Tongue (tissue), 1 donor: ENCODE measurements at regions not wholly inside any gene's neighbourhood (a gene's known extent, or its start where the extent isn't known, plus 50 kb on each side); places are given as distances from the start of the nearest gene placed in this dataset.

Source experiments
- DNase-seq: peaks from one replicate; pipeline ENCODE4 v3.0.0-alpha.2; 2015

DNA sequence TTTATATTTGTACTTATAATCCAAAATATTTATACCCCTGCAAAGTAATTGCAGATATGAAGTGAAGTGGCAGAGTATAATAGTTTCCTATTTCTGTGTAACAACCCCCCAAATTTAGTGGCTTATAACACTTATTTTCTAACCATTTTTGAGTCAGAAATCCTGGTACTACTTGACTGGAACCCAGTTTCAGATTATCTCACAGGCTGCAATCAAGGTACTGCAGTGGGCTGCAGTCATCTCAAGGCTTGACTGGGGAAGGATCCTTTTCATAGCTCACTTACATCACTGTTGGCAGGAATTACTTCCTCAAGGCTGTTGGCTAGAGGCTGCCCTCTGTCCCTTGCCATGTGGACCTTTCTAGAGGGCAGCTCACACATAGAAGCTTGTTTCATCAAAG is 558.2 kb upstream of the PKDCC start:
- no peak for DNase-seq

DNA sequence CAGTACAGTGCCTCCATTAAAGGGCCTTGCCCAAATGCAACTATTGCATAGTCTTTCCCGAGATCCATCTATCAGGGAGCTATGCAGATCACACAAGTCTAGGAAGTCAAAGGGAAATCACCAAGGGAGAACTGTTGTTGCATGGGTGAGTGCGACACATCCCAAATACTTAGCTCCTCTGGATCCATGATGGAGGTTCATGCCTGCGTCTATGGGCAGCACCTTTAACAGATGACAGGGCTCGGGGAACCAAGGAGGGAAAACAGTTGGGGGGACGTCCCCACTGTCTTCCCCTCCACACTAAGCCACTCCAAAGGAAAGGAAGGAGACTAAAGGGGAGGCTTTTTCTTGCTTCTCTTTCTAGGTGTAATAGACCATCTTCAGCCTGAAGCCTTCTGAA is 552.8 kb upstream of the PKDCC start:
- DNase-seq = no peak

DNA sequence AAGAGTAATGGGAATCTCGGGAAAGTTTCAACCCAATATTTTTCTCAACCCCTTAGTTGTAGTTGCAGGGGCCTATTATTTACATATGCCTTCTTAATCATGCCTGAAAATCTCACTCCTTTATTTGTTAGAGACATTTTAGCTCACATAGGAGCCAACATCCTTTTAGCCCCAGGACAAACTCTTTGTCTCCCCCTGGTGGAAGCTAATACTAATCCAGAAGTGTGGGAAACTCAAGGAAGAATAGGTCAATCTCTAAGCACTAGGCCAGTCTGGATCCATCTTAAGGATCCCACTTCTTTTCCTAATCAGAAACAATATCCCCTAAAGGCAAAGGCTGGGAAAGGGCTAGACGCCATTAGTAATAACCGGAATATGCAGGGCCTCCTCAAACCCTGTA is 550.9 kb upstream of the PKDCC start:
- no peak for DNase-seq

DNA sequence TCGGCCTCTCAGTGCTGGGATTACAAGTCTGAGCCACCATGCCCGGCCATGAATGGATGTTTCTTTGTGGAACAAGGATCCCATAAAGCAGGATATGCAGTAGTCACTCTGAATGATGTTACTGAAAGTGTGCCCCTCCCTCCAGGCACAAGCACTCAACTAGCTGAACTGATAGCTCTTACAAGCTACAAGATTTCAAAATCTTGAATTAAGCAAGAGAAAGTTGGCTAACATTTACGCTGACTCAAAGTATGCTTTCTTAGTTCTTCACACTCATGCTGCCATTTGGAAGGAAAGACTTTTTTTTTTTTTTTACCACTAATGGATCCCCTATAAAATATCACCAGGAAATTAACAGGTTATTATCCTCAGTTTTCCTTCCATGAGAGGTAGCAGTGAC is 549.0 kb upstream of the PKDCC start:
- no peak for DNase-seq

DNA sequence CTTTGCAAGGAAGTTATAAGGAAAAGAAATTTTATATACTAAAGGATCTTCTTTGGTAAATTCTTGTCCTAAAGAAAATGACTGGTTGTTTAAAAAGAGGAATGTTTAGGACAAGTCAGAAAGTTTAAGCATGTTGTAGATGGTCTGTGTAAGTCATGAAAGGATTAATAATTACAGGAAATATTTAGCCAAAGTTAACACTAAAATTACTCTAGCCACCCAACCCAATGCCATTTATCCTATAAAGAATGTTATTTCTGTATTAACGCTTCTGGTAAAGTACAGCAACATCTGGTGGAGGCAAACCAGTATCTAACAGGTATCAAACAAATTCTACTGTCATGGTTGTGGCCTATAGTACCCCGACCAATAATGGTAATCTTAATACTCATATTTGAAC is 546.9 kb upstream of the PKDCC start:
- no peak for DNase-seq

- no peak for DNase-seq
Measured at GRCh38 chr2:41502752-41503151, 545.1 kb upstream of the PKDCC start.

DNA sequence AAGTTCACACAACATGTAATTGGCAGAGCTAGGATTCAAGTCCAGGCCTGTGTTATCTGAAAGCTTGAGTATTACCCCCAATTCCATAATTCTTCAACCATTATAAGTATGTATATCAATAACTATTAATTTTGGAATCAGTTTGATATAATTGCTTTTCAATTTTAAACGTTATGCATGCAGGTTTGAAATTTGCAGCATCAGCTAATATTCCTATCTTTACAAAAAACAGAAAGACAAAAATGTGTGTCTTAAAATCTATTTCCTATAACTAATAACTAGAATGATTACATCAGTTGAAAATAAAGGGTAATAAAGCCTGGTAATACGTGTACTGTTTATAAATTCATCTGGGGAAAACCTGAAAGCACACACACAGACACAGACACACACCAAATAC is 543.3 kb upstream of the PKDCC start:
- DNase-seq = no peak

GRCh38 chr2:41510108-41510507 is 537.7 kb upstream of the PKDCC start:
- no peak for DNase-seq

DNA sequence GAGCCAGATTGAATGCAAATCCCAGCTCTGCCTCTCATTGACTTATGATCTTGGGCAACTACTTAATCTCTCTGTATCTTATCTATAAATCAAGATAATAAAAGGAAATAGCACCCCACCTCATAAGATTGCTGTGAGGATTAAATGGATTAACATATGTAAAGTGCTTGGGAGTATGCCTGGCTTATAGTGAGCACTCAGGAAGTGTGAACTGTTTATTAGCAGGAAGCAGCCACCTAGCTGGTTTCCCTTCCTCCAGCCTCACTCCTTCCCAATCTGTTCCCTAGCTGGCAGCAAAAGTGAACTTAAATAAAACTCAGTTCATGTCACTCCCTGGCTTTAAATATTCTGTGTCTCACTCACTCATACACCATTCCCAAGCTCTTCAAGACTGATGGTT is 526.6 kb upstream of the PKDCC start:
- DNase-seq = no peak

DNA sequence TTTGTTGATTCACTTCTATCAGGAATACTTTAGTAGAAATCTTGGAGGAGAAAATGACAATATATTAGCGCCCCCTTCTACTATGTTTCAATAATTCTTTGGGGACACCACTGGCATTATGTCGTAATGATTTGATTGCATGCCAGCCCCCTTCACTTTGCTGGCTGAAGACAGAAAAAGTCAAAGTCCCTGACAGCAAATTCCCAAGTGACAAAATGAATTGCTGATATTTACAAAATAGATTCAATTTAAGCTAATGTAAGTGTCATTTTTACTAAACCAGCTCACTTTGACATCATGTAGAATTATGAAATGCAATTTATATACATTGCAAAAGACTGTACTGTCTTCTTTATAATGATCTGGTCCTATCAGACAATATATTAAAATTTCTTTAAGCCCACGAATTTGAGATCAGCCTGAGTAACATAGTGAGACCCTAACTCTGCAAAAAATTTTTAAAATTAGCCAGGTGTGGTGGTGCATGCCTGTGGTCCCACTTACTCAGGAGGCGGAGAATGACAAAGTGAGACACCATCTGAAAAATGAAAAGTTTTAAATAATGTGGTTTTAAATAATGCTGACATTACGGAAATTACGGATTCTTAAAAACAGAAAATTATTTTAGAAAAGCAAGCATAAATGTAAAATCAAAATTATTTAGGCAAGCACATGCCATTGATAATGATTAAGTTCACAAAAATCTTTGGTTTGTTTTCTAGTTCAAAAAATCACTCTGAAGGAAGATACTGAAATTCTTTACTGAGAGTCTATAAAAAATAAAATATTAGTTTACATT is 520.1 kb upstream of the PKDCC start:
- DNase-seq = no peak

- no peak for DNase-seq
Measured at GRCh38 chr2:41535575-41535974, 512.2 kb upstream of the PKDCC start.

DNA sequence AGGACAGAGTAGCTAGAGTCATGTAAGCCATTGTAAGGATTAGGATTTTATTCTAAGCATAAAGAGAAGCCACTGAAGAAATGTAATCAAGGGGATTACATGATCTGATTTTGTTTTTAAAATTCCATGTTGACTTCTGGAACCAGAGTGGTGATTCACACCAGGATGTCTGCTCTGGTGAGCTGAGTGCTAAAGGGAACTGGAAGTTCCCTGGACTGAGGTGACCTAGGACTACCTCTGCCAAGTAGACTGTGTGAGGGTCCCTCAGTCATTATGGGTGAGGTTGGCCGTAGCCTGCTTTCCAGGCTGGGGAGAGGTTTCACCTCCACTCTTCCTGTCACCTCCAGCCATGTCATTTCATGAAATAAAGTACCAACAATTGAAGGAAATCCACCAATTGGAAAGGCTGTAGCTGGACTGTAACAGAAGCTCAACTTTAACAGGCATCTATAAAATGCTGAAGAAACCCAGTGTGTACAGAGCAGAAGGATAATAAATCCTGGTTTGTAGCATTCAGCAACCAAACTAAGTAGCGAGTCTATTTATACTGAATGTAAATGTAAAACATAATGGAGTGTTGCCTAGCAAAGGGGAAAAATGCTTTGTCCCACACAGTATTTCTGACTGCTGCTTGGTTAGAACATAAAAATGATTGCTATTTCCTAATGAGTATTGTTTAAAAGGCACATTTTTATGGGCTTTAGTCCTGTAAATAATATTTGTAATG is 507.4 kb upstream of the PKDCC start:
- no peak for DNase-seq

DNA sequence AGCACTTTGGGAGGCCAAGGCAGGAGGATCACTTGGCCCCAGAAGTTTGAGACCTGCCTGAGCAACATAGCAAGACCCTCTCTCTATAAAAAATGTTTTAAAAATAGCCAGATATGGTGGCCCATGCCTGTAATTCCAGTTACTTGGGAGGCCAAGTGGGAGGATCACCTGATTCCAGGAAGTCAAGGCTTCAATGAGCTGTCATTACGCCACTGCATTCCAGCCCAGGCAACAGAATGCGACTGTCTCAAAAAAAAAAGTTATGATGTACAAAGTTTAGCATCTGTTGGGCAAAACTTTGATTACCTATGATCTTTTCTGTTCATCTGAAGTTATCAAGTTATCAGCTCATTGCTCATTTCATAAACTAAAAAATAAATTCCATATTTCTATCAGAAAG is 504.1 kb upstream of the PKDCC start:
- no peak for DNase-seq

DNA sequence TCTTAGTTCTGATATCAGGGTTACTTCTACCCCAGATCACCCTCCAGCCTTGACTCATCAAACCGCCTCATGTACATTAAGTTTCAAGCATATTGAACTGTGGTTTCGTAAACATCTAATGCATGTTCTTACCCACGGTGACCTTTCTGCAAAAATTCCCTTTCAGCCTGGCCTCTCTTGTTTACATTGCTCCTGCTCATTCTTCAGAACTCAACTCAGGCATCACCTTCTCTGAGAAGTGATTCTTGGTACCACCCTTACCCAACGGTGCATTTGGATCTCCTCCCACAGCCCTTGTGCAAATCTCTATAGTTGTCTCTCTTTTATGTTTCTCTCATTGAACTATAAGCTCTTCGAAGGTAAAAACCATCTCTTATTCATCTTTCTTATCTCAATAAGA is 503.1 kb upstream of the PKDCC start:
- DNase-seq = no peak

GRCh38 chr2:41546031-41546430 is 501.8 kb upstream of the PKDCC start:
- DNase-seq = no peak

DNA sequence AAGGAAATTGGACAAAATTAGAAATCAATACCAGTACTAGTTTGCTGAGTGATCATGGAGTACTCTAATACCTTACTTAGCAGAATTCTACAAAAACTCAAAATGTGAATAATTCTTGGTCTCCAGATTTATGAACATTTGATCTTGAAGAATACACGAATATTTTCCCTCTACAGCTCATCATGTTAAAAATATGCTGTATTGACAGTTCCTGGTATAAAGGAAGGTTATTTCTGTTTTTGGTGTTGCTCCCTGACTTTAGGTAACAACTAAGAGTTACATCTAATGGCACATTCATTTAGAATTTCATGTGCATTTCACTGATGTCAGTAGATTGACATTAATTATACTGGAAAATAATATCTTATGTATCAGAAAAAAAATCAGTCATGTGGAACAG is 479.2 kb upstream of the PKDCC start:
- DNase-seq = no peak

DNA sequence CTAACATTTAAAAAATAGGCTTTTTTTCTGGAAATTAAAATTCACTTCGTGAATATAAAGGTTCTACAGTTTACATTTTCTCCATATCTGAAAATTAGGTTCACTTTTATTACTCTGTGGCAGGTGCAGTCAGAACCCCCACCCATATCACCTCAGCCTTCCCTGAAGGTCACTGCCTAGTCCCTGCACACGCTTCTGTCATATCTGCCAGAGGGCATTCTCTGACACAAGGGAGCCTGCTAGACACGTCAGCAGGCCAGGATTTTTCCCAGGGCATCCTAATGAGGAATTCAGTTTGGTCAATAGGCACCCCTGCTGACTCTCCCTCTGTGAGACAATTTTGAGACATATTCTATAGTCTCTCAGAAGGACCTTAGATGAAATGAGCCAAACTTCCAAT is 475.7 kb upstream of the PKDCC start:
- DNase-seq = no peak

GRCh38 chr2:41576423-41576822 is 471.4 kb upstream of the PKDCC start:
- DNase-seq = no peak

DNA sequence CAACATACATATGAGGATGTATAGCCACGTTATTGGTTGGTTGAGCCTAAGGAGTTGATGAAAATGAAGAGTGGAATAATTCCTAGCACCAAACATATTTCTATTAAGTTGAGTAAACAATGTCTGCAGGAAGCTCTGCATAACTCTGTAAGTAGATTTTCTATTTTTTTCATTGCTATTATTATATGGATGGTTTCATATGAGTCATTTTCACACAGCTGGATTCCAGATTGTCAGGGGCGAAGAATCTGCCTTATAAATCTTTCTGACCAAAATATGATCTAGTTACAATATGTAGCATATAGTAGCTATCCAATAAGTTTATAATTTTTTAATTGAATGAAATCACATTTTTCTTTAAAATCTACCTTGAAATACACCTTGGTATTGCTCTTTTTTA is 468.0 kb upstream of the PKDCC start:
- peak; percentile 15 for DNase-seq

DNA sequence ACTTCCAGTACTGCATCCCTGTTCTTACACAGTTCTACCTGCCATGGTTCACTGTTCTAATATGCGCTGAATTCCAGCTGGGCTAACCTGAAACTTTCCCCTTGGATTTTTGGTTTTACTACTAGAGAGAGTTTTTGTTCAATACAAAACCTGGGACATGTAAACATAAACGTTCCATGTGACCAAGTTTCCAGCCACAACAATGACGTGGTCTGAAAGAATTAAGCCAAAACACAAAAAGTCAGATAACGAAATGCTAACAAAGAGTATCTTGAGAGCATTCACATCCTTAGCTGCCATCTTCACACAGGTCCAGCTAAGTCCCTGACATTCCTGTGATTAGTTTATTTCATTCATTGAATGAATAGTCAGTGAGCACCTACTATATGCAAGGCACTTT is 467.0 kb upstream of the PKDCC start:
- no peak for DNase-seq

DNA sequence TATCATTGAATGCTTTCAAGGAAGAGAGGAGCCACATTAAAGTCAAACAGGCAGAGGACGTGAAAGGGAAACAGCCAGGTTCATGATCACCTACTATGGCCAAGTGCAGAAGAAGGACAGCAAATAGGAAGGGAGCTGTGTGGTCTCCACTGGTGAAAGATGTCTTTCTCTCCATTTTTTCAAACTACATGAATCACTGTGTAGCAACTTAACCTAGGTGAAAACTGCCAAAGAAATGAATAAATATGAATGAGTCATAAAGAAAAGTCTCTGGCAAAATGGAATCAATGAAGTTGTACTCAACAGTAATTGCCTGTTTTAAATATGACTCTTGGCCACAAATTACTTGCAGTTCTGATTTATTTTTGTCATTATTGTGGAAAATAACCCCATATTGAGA is 452.6 kb upstream of the PKDCC start:
- DNase-seq = no peak

DNA sequence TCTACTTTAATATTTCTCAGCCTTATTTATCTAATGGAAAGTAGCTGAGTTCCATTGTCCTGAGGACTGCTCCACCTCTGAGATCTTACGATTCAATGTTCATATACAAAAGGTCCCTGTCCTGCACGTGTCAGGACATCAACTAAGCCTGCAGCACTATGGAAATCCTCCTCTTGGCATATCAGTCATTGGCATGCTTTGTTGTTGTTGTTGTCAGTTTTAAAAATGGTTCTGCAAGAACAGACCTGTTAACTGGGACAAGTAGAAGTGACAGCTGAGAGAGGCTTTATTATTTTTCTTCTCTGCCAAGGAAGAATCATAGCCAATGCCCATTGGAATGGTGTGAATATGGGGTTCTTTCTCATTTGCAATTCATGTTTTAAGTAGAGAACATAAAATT is 450.1 kb upstream of the PKDCC start:
- no peak for DNase-seq

GRCh38 chr2:41598161-41598894 is 449.5 kb upstream of the PKDCC start:
- no peak for DNase-seq

DNA sequence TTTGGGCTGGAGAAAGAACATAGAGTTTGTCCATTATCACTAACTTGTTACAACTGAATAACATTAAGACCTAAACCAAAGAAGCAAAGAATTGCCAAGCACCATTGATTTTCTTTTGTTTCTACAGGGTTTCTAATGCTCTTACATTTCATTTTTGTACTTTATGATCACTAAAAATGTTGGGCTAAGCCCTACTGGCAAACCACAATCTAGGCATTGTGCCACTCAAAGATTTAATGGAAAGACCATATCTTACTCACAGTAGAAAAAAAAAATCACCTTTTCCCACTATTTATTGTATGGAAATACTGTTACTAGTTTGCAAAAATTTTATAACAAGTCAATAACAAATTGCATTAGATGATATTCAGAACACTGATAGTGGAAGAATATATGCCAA is 447.4 kb upstream of the PKDCC start:
- no peak for DNase-seq
